ENCODE measurements at regions not wholly inside any gene's neighbourhood (a gene's known extent, or its start where the extent isn't known, plus 50 kb on each side); places are given as distances from the start of the nearest gene placed in this dataset.

DNA sequence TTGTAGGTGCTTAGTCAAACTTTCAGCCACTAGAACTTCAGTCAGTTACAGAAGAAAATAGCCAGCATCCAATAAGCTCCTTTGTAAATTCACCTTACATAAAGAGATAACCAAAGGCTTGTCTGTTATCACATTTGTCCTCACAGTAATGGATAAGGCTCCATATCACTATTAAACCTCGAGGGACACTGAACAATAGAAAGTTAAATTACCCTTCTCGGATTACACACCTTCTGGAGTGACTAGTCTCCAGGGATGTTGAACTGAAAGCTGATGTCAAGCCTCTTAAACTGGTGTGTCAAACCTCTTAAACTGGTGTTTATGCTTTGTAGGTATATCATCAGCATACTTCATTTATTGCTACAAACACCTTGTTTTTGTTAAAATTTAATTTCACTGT is 639.0 kb downstream of the CENPC start:
- TF ChIP-seq, protein P1, sequence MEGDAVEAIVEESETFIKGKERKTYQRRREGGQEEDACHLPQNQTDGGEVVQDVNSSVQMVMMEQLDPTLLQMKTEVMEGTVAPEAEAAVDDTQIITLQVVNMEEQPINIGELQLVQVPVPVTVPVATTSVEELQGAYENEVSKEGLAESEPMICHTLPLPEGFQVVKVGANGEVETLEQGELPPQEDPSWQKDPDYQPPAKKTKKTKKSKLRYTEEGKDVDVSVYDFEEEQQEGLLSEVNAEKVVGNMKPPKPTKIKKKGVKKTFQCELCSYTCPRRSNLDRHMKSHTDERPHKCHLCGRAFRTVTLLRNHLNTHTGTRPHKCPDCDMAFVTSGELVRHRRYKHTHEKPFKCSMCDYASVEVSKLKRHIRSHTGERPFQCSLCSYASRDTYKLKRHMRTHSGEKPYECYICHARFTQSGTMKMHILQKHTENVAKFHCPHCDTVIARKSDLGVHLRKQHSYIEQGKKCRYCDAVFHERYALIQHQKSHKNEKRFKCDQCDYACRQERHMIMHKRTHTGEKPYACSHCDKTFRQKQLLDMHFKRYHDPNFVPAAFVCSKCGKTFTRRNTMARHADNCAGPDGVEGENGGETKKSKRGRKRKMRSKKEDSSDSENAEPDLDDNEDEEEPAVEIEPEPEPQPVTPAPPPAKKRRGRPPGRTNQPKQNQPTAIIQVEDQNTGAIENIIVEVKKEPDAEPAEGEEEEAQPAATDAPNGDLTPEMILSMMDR (IDR thresholded peaks at IDR 0.05; ENCODE audit: insufficient read depth, low read depth, low read length) = no peak
- TF ChIP-seq EZH2 (IDR thresholded peaks at IDR 0.05; ENCODE audit: insufficient read depth, low read length) = no peak

Measured in astrocyte (in vitro differentiated cells and primary cell).